CD4-positive, alpha-beta T cell treated with Interferon alpha-2 for 1 hour (primary cell): ENCODE measurements at regions not wholly inside any gene's neighbourhood (a gene's known extent, or its start where the extent isn't known, plus 50 kb on each side); places are given as distances from the start of the nearest gene placed in this dataset.

Source experiments
- DNase-seq, 2 donors: peaks; one replicate each; pipeline ENCODE4 v3.0.0-alpha.2; 2020 to 2022

- no peak for DNase-seq
These were observed 411.6 kb downstream of the STIM2 start for GRCh38 chr4:27272217-27272616.

GRCh38 chr4:27276307-27277073 lies 415.8 kb downstream of the STIM2 start:
- DNase-seq: no peak

- DNase-seq: no peak
These were observed 418.2 kb downstream of the STIM2 start for GRCh38 chr4:27278615-27279375.

GRCh38 chr4:27288496-27288895 lies 427.9 kb downstream of the STIM2 start:
- DNase-seq: no peak

- DNase-seq: no peak
These were observed 429.1 kb downstream of the STIM2 start for GRCh38 chr4:27289704-27290103.

- DNase-seq: no peak
These were observed 433.2 kb downstream of the STIM2 start for GRCh38 chr4:27293831-27294230.

- DNase-seq: no peak
These were observed 444.1 kb downstream of the STIM2 start for GRCh38 chr4:27304751-27305150.

- DNase-seq: no peak
These were observed 444.6 kb downstream of the STIM2 start for GRCh38 chr4:27305246-27305645.

- DNase-seq: no peak
These were observed 447.7 kb downstream of the STIM2 start for GRCh38 chr4:27308379-27308778.

GRCh38 chr4:27315625-27316024 lies 455.0 kb downstream of the STIM2 start:
- DNase-seq: no peak

- no peak for DNase-seq
These were observed 455.5 kb downstream of the STIM2 start for GRCh38 chr4:27316176-27316575.

- no peak for DNase-seq
These were observed 458.1 kb downstream of the STIM2 start for GRCh38 chr4:27318740-27319139.

GRCh38 chr4:27326991-27327390 lies 466.4 kb downstream of the STIM2 start:
- no peak for DNase-seq

GRCh38 chr4:27327421-27328181 lies 467.0 kb downstream of the STIM2 start:
- DNase-seq: no peak

GRCh38 chr4:27338530-27338929 lies 477.9 kb downstream of the STIM2 start:
- no peak for DNase-seq

- DNase-seq: no peak
These were observed 482.8 kb downstream of the STIM2 start for GRCh38 chr4:27343411-27343810.

GRCh38 chr4:27350161-27350560 lies 489.5 kb downstream of the STIM2 start:
- no peak for DNase-seq

- no peak for DNase-seq
These were observed 496.6 kb downstream of the STIM2 start for GRCh38 chr4:27357283-27357682.

- DNase-seq: no peak
These were observed 497.6 kb downstream of the STIM2 start for GRCh38 chr4:27358269-27358668.

- DNase-seq: no peak
These were observed 499.5 kb downstream of the STIM2 start for GRCh38 chr4:27360131-27360530.

- no peak for DNase-seq
These were observed 500.2 kb downstream of the STIM2 start for GRCh38 chr4:27360790-27361267.

- no peak for DNase-seq
These were observed 503.9 kb downstream of the STIM2 start for GRCh38 chr4:27364509-27364908.

GRCh38 chr4:27366104-27366823 lies 505.6 kb downstream of the STIM2 start:
- no peak for DNase-seq
